SK-N-SH treated with all-trans-retinoic acid at 6 μM for 48 hours (cell line): ENCODE measurements at regions not wholly inside any gene's neighbourhood (a gene's known extent, or its start where the extent isn't known, plus 50 kb on each side); places are given as distances from the start of the nearest gene placed in this dataset.

Source experiments
- ATAC-seq: fragments of 200-7000 bp; cut with Tn5 transposase; 3 replicates; pipeline ENCODE4 v1.9.1; 2020; ENCODE audit warnings: mild to moderate bottlenecking, moderate library complexity
- ARNTL ChIP-seq: fragments of 450-650 bp; formaldehyde crosslinking; IDR thresholded peaks from 2 replicates; pipeline ENCODE4 v1.5.0; 2020; ENCODE audit warnings: low read depth, mild to moderate bottlenecking, moderate library complexity, borderline replicate concordance
- BACH2 ChIP-seq: fragments of 250-450 bp; sonication (Bioruptor Pico); IDR thresholded peaks from 2 replicates; pipeline ENCODE4 v1.9.0; 2021; ENCODE audit warnings: mild to moderate bottlenecking, borderline replicate concordance
- CSDC2 ChIP-seq: fragments of 250-450 bp; sonication (Bioruptor Pico); IDR thresholded peaks from 2 replicates; pipeline ENCODE4 v1.5.0; 2020; ENCODE audit warnings: mild to moderate bottlenecking, moderate library complexity
- CSRNP3 ChIP-seq: fragments of 250-450 bp; sonication (Bioruptor Pico); IDR thresholded peaks from 2 replicates; pipeline ENCODE4 v1.5.1; 2021; ENCODE audit warnings: mild to moderate bottlenecking, moderate library complexity
- ESRRG ChIP-seq: fragments of 250-450 bp; sonication (Bioruptor Pico); IDR thresholded peaks from 2 replicates; pipeline ENCODE4 v1.6.1; 2021; ENCODE audit warnings: mild to moderate bottlenecking
- GLIS3 ChIP-seq: fragments of 250-450 bp; sonication (Bioruptor Pico); IDR thresholded peaks from 2 replicates; pipeline ENCODE4 v1.5.0; 2020; ENCODE audit warnings: mild to moderate bottlenecking, moderate library complexity
- ISL1 ChIP-seq: fragments of 250-450 bp; sonication (Bioruptor Pico); IDR thresholded peaks from 2 replicates; pipeline ENCODE4 v2.1.2; 2022; ENCODE audit warnings: mild to moderate bottlenecking, moderate library complexity
- OSR1 ChIP-seq: fragments of 250-450 bp; sonication (Bioruptor Pico); IDR thresholded peaks from 2 replicates; pipeline ENCODE4 v1.8.0; 2022; ENCODE audit warnings: moderate library complexity, mild to moderate bottlenecking, inconsistent platforms
- PATZ1 ChIP-seq: fragments of 250-450 bp; sonication (Bioruptor Pico); IDR thresholded peaks from 2 replicates; pipeline ENCODE4 v1.8.0; 2020; ENCODE audit warnings: mild to moderate bottlenecking, moderate library complexity, borderline replicate concordance
- POU6F1 ChIP-seq: fragments of 250-450 bp; sonication (Bioruptor Pico); IDR thresholded peaks from 2 replicates; pipeline ENCODE4 v1.8.0; 2021; ENCODE audit warnings: low read depth, mild to moderate bottlenecking, moderate library complexity, borderline replicate concordance
- RARB ChIP-seq: fragments of 250-450 bp; sonication (Bioruptor Pico); IDR thresholded peaks from 2 replicates; pipeline ENCODE4 v1.8.0; 2021; ENCODE audit warnings: mild to moderate bottlenecking, moderate library complexity
- SNAI2 ChIP-seq: fragments of 250-450 bp; sonication (Bioruptor Pico); IDR thresholded peaks from 2 replicates; pipeline ENCODE4 v1.5.0; 2020; ENCODE audit warnings: mild to moderate bottlenecking, moderate library complexity
- TOX ChIP-seq: fragments of 250-450 bp; sonication (Bioruptor Pico); IDR thresholded peaks from 2 replicates; pipeline ENCODE4 v1.8.0; 2021; ENCODE audit warnings: mild to moderate bottlenecking, moderate library complexity, borderline replicate concordance
- ZC3H10 ChIP-seq: fragments of 250-450 bp; sonication (Bioruptor Pico); IDR thresholded peaks from 2 replicates; pipeline ENCODE4 v1.5.1; 2021; ENCODE audit warnings: mild to moderate bottlenecking, moderate library complexity
- ZFP3 ChIP-seq: fragments of 250-450 bp; sonication (Bioruptor Pico); IDR thresholded peaks from 2 replicates; pipeline ENCODE4 v1.5.0; 2020; ENCODE audit warnings: mild to moderate bottlenecking, moderate library complexity
- ZFP30 ChIP-seq: fragments of 450-650 bp; formaldehyde crosslinking; IDR thresholded peaks from 2 replicates; pipeline ENCODE4 v1.5.0; 2022; ENCODE audit warnings: mild to moderate bottlenecking, moderate library complexity
- ZNF70 ChIP-seq: fragments of 450-650 bp; formaldehyde crosslinking; IDR thresholded peaks from 2 replicates; pipeline ENCODE4 v1.5.0; 2020; ENCODE audit warnings: mild to moderate bottlenecking, moderate library complexity
- ZNF8 ChIP-seq: fragments of 450-650 bp; formaldehyde crosslinking; IDR thresholded peaks from 2 replicates; pipeline ENCODE4 v1.5.0; 2020; ENCODE audit warnings: mild to moderate bottlenecking, moderate library complexity
- TF ChIP-seq, protein P1 (sequence below): fragments of 250-450 bp; sonication (Bioruptor Pico); IDR thresholded peaks from 2 replicates; pipeline ENCODE4 v1.5.1; 2020; ENCODE audit warnings: low read depth, mild to moderate bottlenecking, moderate library complexity

- TF ChIP-seq ZC3H10 (no peak), ZFP30 (CRISPR knock-in tag) (no peak), ESRRG (CRISPR knock-in tag) (no peak)
- TF ChIP-seq, protein P1, sequence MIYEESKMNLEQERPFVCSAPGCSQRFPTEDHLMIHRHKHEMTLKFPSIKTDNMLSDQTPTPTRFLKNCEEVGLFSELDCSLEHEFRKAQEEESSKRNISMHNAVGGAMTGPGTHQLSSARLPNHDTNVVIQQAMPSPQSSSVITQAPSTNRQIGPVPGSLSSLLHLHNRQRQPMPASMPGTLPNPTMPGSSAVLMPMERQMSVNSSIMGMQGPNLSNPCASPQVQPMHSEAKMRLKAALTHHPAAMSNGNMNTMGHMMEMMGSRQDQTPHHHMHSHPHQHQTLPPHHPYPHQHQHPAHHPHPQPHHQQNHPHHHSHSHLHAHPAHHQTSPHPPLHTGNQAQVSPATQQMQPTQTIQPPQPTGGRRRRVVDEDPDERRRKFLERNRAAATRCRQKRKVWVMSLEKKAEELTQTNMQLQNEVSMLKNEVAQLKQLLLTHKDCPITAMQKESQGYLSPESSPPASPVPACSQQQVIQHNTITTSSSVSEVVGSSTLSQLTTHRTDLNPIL (CRISPR knock-in tag) = no peak
- ATAC-seq = peak; percentile 98
These were observed 181.6 kb upstream of the NEBL start for GRCh38 chr10:21078410-21079329.

GRCh38 chr10:21077681-21078080 is 180.6 kb upstream of the NEBL start:
- no peak for ATAC-seq
- TF ChIP-seq ZFP3 (no peak), CSDC2 (CRISPR knock-in tag) (no peak), OSR1 (no peak), ZC3H10 (no peak), RARB (CRISPR knock-in tag) (no peak), ISL1 (CRISPR knock-in tag) (no peak), POU6F1 (no peak), SNAI2 (no peak), GLIS3 (CRISPR knock-in tag) (no peak), ZNF70 (no peak), PATZ1 (no peak)
- TF ChIP-seq, protein P1 (CRISPR knock-in tag) = no peak

- TF ChIP-seq ZFP3 = no peak
- no peak for TF ChIP-seq ZNF8 (CRISPR knock-in tag)
- TF ChIP-seq ISL1 (CRISPR knock-in tag) = no peak
- TF ChIP-seq GLIS3 (CRISPR knock-in tag) = no peak
- no peak for TF ChIP-seq SNAI2
- no peak for TF ChIP-seq ZNF70
- TF ChIP-seq ARNTL (CRISPR knock-in tag) = no peak
- no peak for TF ChIP-seq TOX (CRISPR knock-in tag)
- TF ChIP-seq CSRNP3 (CRISPR knock-in tag) = no peak
- TF ChIP-seq POU6F1 = no peak
- TF ChIP-seq RARB (CRISPR knock-in tag) = no peak
- ATAC-seq = no peak
These were observed 179.3 kb upstream of the NEBL start for GRCh38 chr10:21076381-21076780.

DNA sequence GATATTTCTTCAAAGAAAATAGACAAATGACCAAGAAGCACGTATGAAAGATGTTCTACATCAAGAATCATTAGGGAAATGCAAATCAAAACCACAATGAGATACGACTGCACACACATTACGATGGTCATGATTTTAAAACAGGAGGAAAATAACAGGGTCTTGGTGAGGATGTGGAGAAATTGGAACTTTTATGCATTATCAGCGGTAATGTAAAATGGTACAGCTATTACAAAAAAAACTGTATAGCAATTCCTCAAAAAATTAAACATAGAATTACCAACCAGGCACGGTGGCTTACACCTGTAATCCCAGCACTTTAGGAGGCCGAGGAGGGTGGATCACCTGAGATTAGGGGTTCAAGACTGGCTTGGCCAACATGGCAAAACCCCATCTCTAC is 178.8 kb upstream of the NEBL start:
- ATAC-seq = no peak

More for the DNA sequence above, 178.8 kb upstream of the NEBL start:
- TF ChIP-seq ISL1 (CRISPR knock-in tag) = no peak
- TF ChIP-seq BACH2 = no peak
- TF ChIP-seq TOX (CRISPR knock-in tag) = no peak
- no peak for TF ChIP-seq OSR1
- no peak for TF ChIP-seq ZFP3
- TF ChIP-seq RARB (CRISPR knock-in tag) = no peak
- no peak for TF ChIP-seq GLIS3 (CRISPR knock-in tag)
- no peak for TF ChIP-seq ZC3H10
- TF ChIP-seq PATZ1 = no peak
